HepG2 (cell line): ENCODE measurements at regions not wholly inside any gene's neighbourhood (a gene's known extent, or its start where the extent isn't known, plus 50 kb on each side); places are given as distances from the start of the nearest gene placed in this dataset.

Experiments
- DR1 ChIP-seq: sonication (generic); formaldehyde crosslinking; IDR thresholded peaks from 2 replicates; pipeline ENCODE4 v1.8.0; 2021; ENCODE audit warnings: mild to moderate bottlenecking, missing genetic modification reagents, inconsistent platforms
- EP300 ChIP-seq, 3 experiments: sonication (generic) in 1 of 3; formaldehyde crosslinking in 1 of 3; IDR thresholded peaks; 2 replicates each; pipeline versions ENCODE4 v1.5.1 to v1.6.1; 2011 to 2020; ENCODE audit warnings: low read depth in 2 of 3, low read length in 2 of 3, borderline replicate concordance in 1 of 3, improper control_type of control experiment in 1 of 3, mild to moderate bottlenecking in 1 of 3, missing genetic modification reagents in 1 of 3, moderate library complexity in 1 of 3
- MXD4 ChIP-seq: IDR thresholded peaks from 2 replicates; pipeline ENCODE4 v1.6.1; 2016; ENCODE audit warnings: mild to moderate bottlenecking, missing biosample characterization, missing genetic modification reagents
- NFIC ChIP-seq: IDR thresholded peaks from 2 replicates; pipeline ENCODE4 v1.6.1; 2012; ENCODE audit warnings: mild to moderate bottlenecking, low read length, inconsistent platforms
- PCBP2 ChIP-seq: fragments of 200-400 bp; formaldehyde crosslinking; optimal IDR thresholded peaks from 2 replicates; pipeline ENCODE3; 2018; ENCODE audit warnings: low read length, low read depth; ENCODE audit not compliant: poor library complexity, severe bottlenecking
- RXRA ChIP-seq: sonication (generic); formaldehyde crosslinking; IDR thresholded peaks from 2 replicates; pipeline ENCODE4 v1.5.1; 2020; ENCODE audit warnings: missing genetic modification reagents
- TAF15 ChIP-seq: fragments of 200-400 bp; formaldehyde crosslinking; IDR thresholded peaks from one replicate; pipeline ENCODE4 v1.6.1; 2018; ENCODE audit warnings: mild to moderate bottlenecking, low read depth, low read length; ENCODE audit not compliant: poor library complexity, severe bottlenecking
- TF ChIP-seq, protein P1 (sequence below): sonication (generic); formaldehyde crosslinking; IDR thresholded peaks from 2 replicates; pipeline ENCODE4 v1.8.1; 2023; ENCODE audit warnings: mild to moderate bottlenecking, missing genetic modification reagents
- TF ChIP-seq, protein P2 (sequence below): sonication (generic); formaldehyde crosslinking; IDR thresholded peaks from 2 replicates; pipeline ENCODE4 v1.4.0; 2020; ENCODE audit warnings: mild to moderate bottlenecking, missing genetic modification reagents, borderline replicate concordance

DNA sequence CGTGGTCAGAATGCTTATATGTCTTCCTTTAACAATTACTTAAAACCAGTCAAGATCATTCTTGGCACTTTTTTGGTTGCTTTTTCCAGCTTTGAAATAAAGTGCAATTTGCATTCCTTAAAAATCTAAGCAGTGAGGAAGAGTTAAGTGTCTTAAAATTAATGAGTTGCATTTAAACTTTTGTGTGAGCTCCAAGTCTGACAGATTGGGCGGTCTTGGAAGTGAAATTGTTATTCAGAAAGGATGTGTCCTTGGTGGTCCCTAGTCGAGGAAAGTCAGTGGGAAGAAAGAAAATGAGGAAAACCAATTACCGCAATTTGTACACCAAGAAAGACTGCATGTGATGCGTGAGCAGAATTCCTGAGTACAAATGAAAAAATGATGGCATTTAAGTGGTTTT, 132.5 kb downstream of the HHIPL2 start (continued):
- no peak for TF ChIP-seq RXRA
- TF ChIP-seq, protein P1, sequence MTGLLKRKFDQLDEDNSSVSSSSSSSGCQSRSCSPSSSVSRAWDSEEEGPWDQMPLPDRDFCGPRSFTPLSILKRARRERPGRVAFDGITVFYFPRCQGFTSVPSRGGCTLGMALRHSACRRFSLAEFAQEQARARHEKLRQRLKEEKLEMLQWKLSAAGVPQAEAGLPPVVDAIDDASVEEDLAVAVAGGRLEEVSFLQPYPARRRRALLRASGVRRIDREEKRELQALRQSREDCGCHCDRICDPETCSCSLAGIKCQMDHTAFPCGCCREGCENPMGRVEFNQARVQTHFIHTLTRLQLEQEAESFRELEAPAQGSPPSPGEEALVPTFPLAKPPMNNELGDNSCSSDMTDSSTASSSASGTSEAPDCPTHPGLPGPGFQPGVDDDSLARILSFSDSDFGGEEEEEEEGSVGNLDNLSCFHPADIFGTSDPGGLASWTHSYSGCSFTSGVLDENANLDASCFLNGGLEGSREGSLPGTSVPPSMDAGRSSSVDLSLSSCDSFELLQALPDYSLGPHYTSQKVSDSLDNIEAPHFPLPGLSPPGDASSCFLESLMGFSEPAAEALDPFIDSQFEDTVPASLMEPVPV, result no peak
- TF ChIP-seq MXD4 (CRISPR knock-in tag), result no peak
- TF ChIP-seq, protein P2, sequence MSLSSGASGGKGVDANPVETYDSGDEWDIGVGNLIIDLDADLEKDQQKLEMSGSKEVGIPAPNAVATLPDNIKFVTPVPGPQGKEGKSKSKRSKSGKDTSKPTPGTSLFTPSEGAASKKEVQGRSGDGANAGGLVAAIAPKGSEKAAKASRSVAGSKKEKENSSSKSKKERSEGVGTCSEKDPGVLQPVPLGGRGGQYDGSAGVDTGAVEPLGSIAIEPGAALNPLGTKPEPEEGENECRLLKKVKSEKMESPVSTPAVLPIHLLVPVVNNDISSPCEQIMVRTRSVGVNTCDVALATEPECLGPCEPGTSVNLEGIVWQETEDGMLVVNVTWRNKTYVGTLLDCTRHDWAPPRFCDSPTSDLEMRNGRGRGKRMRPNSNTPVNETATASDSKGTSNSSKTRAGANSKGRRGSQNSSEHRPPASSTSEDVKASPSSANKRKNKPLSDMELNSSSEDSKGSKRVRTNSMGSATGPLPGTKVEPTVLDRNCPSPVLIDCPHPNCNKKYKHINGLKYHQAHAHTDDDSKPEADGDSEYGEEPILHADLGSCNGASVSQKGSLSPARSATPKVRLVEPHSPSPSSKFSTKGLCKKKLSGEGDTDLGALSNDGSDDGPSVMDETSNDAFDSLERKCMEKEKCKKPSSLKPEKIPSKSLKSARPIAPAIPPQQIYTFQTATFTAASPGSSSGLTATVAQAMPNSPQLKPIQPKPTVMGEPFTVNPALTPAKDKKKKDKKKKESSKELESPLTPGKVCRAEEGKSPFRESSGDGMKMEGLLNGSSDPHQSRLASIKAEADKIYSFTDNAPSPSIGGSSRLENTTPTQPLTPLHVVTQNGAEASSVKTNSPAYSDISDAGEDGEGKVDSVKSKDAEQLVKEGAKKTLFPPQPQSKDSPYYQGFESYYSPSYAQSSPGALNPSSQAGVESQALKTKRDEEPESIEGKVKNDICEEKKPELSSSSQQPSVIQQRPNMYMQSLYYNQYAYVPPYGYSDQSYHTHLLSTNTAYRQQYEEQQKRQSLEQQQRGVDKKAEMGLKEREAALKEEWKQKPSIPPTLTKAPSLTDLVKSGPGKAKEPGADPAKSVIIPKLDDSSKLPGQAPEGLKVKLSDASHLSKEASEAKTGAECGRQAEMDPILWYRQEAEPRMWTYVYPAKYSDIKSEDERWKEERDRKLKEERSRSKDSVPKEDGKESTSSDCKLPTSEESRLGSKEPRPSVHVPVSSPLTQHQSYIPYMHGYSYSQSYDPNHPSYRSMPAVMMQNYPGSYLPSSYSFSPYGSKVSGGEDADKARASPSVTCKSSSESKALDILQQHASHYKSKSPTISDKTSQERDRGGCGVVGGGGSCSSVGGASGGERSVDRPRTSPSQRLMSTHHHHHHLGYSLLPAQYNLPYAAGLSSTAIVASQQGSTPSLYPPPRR, result no peak
- no peak for TF ChIP-seq TAF15
- no peak for TF ChIP-seq NFIC
- TF ChIP-seq DR1, result no peak
- TF ChIP-seq EP300 (IDR thresholded peaks at IDR 0.05; ENCODE audit: low read depth in 2 of 2, low read length in 2 of 2), result no peak
- no peak for TF ChIP-seq EP300 (CRISPR knock-in tag; IDR thresholded peaks at IDR 0.05; ENCODE audit: borderline replicate concordance)
- no peak for TF ChIP-seq PCBP2
